ENCODE measurements at regions not wholly inside any gene's neighbourhood (a gene's known extent, or its start where the extent isn't known, plus 50 kb on each side); places are given as distances from the start of the nearest gene placed in this dataset.
A peak's percentile ranks its signal among the peaks of the same experiment; 100 is the strongest.

GRCh38 chr6:1227935-1228753, 83.8 kb upstream of the FOXQ1 start:
- DNase-seq (ENCODE audit: low read depth), result no peak
- TF ChIP-seq CTCF (conservative IDR thresholded peaks at IDR 0.05; ENCODE audit: low read length), result no peak

GRCh38 chr6:1227600-1227934, 84.3 kb upstream of the FOXQ1 start:
- no peak overlapping the region for H3K4me3 ChIP-seq (ENCODE audit: low read length)
- DNase-seq (ENCODE audit: low read depth), result no peak
- TF ChIP-seq CTCF (conservative IDR thresholded peaks at IDR 0.05; ENCODE audit: low read length), result no peak

More at GRCh38 chr6:1227935-1228753, 83.8 kb upstream of the FOXQ1 start:
- no peak overlapping the region for H3K4me3 ChIP-seq (ENCODE audit: low read length)

- no peak for DNase-seq (ENCODE audit: low read depth)
These were observed 85.4 kb upstream of the FOXQ1 start for GRCh38 chr6:1226277-1227099.

GRCh38 chr6:1224514-1224913, 87.4 kb upstream of the FOXQ1 start:
- no peak for DNase-seq (ENCODE audit: low read depth)
- TF ChIP-seq CTCF (conservative IDR thresholded peaks at IDR 0.05; ENCODE audit: low read length), result no peak
- H3K4me3 ChIP-seq (ENCODE audit: low read length), result no peak overlapping the region

More at GRCh38 chr6:1226277-1227099, 85.4 kb upstream of the FOXQ1 start:
- TF ChIP-seq CTCF (conservative IDR thresholded peaks at IDR 0.05; ENCODE audit: low read length), result no peak
- peak overlapping the region; percentile 7; the same call in 1 of the 2 replicates for H3K4me3 ChIP-seq (ENCODE audit: low read length)

- no peak overlapping the region for H3K4me3 ChIP-seq (ENCODE audit: low read length)
- no peak for TF ChIP-seq CTCF (conservative IDR thresholded peaks at IDR 0.05; ENCODE audit: low read length)
- no peak for DNase-seq (ENCODE audit: low read depth)
These were observed 88.9 kb upstream of the FOXQ1 start for GRCh38 chr6:1222728-1223595.

GRCh38 chr6:1217396-1217795, 94.5 kb upstream of the FOXQ1 start:
- TF ChIP-seq CTCF (conservative IDR thresholded peaks at IDR 0.05; ENCODE audit: low read length), result no peak
- DNase-seq (ENCODE audit: low read depth), result no peak
- no peak overlapping the region for H3K4me3 ChIP-seq (ENCODE audit: low read length)
